BLaER1 (cell line): ENCODE measurements at regions not wholly inside any gene's neighbourhood (a gene's known extent, or its start where the extent isn't known, plus 50 kb on each side); places are given as distances from the start of the nearest gene placed in this dataset.

Source experiments
- H3K27ac ChIP-seq: shearing (Covaris generic); formaldehyde crosslinking; 2 replicates; pipeline ENCODE4 v1.8.1; 2022
- H3K27me3 ChIP-seq: shearing (Covaris generic); formaldehyde crosslinking; 2 replicates; pipeline ENCODE4 v1.8.1; 2022
- H3K36me3 ChIP-seq: shearing (Covaris generic); formaldehyde crosslinking; 2 replicates; pipeline ENCODE4 v1.8.1; 2022
- H3K4me1 ChIP-seq: shearing (Covaris generic); formaldehyde crosslinking; 2 replicates; pipeline ENCODE4 v1.8.1; 2022
- H3K4me2 ChIP-seq: shearing (Covaris generic); formaldehyde crosslinking; 2 replicates; pipeline ENCODE4 v1.8.1; 2022
- H3K4me3 ChIP-seq: shearing (Covaris generic); formaldehyde crosslinking; 2 replicates; pipeline ENCODE4 v1.8.1; 2022
- H3K9ac ChIP-seq: shearing (Covaris generic); formaldehyde crosslinking; 2 replicates; pipeline ENCODE4 v1.8.1; 2022
- H3K9me3 ChIP-seq: shearing (Covaris generic); formaldehyde crosslinking; 2 replicates; pipeline ENCODE4 v1.8.1; 2022
- H4K20me1 ChIP-seq: shearing (Covaris generic); formaldehyde crosslinking; 2 replicates; pipeline ENCODE4 v1.8.1; 2022
- Cebpa-rat ChIP-seq: shearing (Covaris generic); IDR thresholded peaks from 2 replicates; pipeline ENCODE4 v1.8.1; 2022

GRCh38 chr14:93870377-93870776, 56.8 kb upstream of the FAM181A start:
- Histone ChIP-seq H4K20me1 (no peaks in the 10 kb centered on the region), H3K36me3 (no peaks in the 10 kb centered on the region), H3K9me3 (peaks cover 16% of the 10 kb centered on the region), H3K4me3 (no peak overlapping the region), H3K4me2 (peak overlapping the region; percentile 55), H3K27ac (no peak overlapping the region), H3K4me1 (peaks cover 13% of the 10 kb centered on the region), H3K9ac (no peak overlapping the region), H3K27me3 (no peaks in the 10 kb centered on the region)
- TF ChIP-seq Cebpa-rat: no peak

- H3K27ac ChIP-seq: no peak overlapping the region
- H3K9me3 ChIP-seq: peaks cover 12% of the 10 kb centered on the region
- TF ChIP-seq Cebpa-rat: no peak
- no peak overlapping the region for H3K9ac ChIP-seq
- H3K36me3 ChIP-seq: no peaks in the 10 kb centered on the region
- no peaks in the 10 kb centered on the region for H4K20me1 ChIP-seq
- no peak overlapping the region for H3K4me3 ChIP-seq
- no peaks in the 10 kb centered on the region for H3K27me3 ChIP-seq
- H3K4me1 ChIP-seq: peaks cover 13% of the 10 kb centered on the region
- peak overlapping the region; percentile 55; the same call in 1 of the 2 replicates for H3K4me2 ChIP-seq
These were observed 57.7 kb upstream of the FAM181A start for GRCh38 chr14:93869427-93869826.

- no peak overlapping the region for H3K27ac ChIP-seq
- no peak overlapping the region for H3K4me3 ChIP-seq
- H3K9me3 ChIP-seq: peaks cover 4% of the 10 kb centered on the region; the same call in 1 of the 2 replicates
- H3K36me3 ChIP-seq: no peaks in the 10 kb centered on the region
- no peaks in the 10 kb centered on the region for H4K20me1 ChIP-seq
- H3K27me3 ChIP-seq: no peaks in the 10 kb centered on the region
- peaks cover 13% of the 10 kb centered on the region for H3K4me1 ChIP-seq
- no peak for TF ChIP-seq Cebpa-rat
- H3K9ac ChIP-seq: no peak overlapping the region
- no peak overlapping the region for H3K4me2 ChIP-seq
These were observed 59.0 kb upstream of the FAM181A start for GRCh38 chr14:93868165-93868564.

- Histone ChIP-seq H3K9ac (no peak overlapping the region), H4K20me1 (no peaks in the 10 kb centered on the region), H3K36me3 (no peaks in the 10 kb centered on the region), H3K4me1 (peaks cover 6% of the 10 kb centered on the region; the same call in 1 of the 2 replicates), H3K27ac (no peak overlapping the region), H3K27me3 (no peaks in the 10 kb centered on the region), H3K9me3 (peaks cover 4% of the 10 kb centered on the region; the same call in 1 of the 2 replicates), H3K4me2 (no peak overlapping the region), H3K4me3 (no peak overlapping the region)
- no peak for TF ChIP-seq Cebpa-rat
These were observed 64.9 kb upstream of the FAM181A start for GRCh38 chr14:93862265-93862664.

GRCh38 chr14:93861836-93862235, 65.3 kb upstream of the FAM181A start:
- Histone ChIP-seq H3K36me3 (no peaks in the 10 kb centered on the region), H3K27me3 (no peaks in the 10 kb centered on the region), H3K4me3 (no peak overlapping the region), H3K4me2 (no peak overlapping the region), H3K9ac (no peak overlapping the region), H3K27ac (no peak overlapping the region), H4K20me1 (no peaks in the 10 kb centered on the region), H3K4me1 (peaks cover 9% of the 10 kb centered on the region; the same call in 1 of the 2 replicates), H3K9me3 (peaks cover 4% of the 10 kb centered on the region; the same call in 1 of the 2 replicates)
- TF ChIP-seq Cebpa-rat: no peak

- Histone ChIP-seq H4K20me1 (no peaks in the 10 kb centered on the region), H3K27me3 (no peaks in the 10 kb centered on the region), H3K9me3 (peaks cover 4% of the 10 kb centered on the region; the same call in 1 of the 2 replicates), H3K4me3 (no peak overlapping the region), H3K36me3 (no peaks in the 10 kb centered on the region), H3K4me2 (no peak overlapping the region), H3K4me1 (peaks cover 9% of the 10 kb centered on the region; the same call in 1 of the 2 replicates), H3K9ac (no peak overlapping the region), H3K27ac (no peak overlapping the region)
- TF ChIP-seq Cebpa-rat: no peak
These were observed 67.2 kb upstream of the FAM181A start for GRCh38 chr14:93859957-93860356.

GRCh38 chr14:93858896-93859295, 68.2 kb upstream of the FAM181A start:
- H3K9me3 ChIP-seq: peaks cover 3% of the 10 kb centered on the region; the same call in 1 of the 2 replicates
- no peak overlapping the region for H3K9ac ChIP-seq
- H4K20me1 ChIP-seq: no peaks in the 10 kb centered on the region
- H3K4me2 ChIP-seq: no peak overlapping the region
- H3K36me3 ChIP-seq: no peaks in the 10 kb centered on the region
- no peaks in the 10 kb centered on the region for H3K27me3 ChIP-seq
- H3K4me1 ChIP-seq: peaks cover 9% of the 10 kb centered on the region; the same call in 1 of the 2 replicates
- TF ChIP-seq Cebpa-rat: no peak
- H3K4me3 ChIP-seq: no peak overlapping the region
- H3K27ac ChIP-seq: no peak overlapping the region

GRCh38 chr14:93857500-93858283, 69.4 kb upstream of the PRIMA1 start:
- Histone ChIP-seq H3K27ac (no peak overlapping the region), H3K4me2 (peak overlapping the region; percentile 18), H4K20me1 (no peaks in the 10 kb centered on the region), H3K4me3 (no peak overlapping the region), H3K9me3 (no peaks in the 10 kb centered on the region), H3K36me3 (no peaks in the 10 kb centered on the region), H3K9ac (no peak overlapping the region), H3K27me3 (no peaks in the 10 kb centered on the region), H3K4me1 (peaks cover 9% of the 10 kb centered on the region; the same call in 1 of the 2 replicates)
- no peak for TF ChIP-seq Cebpa-rat

GRCh38 chr14:93857081-93857480, 68.8 kb upstream of the PRIMA1 start:
- H3K36me3 ChIP-seq: no peaks in the 10 kb centered on the region
- TF ChIP-seq Cebpa-rat: no peak
- H3K27ac ChIP-seq: no peak overlapping the region
- H3K9ac ChIP-seq: no peak overlapping the region
- peaks cover 9% of the 10 kb centered on the region; the same call in 1 of the 2 replicates for H3K4me1 ChIP-seq
- no peaks in the 10 kb centered on the region for H4K20me1 ChIP-seq
- no peaks in the 10 kb centered on the region for H3K9me3 ChIP-seq
- no peaks in the 10 kb centered on the region for H3K27me3 ChIP-seq
- H3K4me3 ChIP-seq: no peak overlapping the region
- H3K4me2 ChIP-seq: peak overlapping the region; percentile 18

- no peak for TF ChIP-seq Cebpa-rat
- H3K4me3 ChIP-seq: no peak overlapping the region
- peaks cover 9% of the 10 kb centered on the region; the same call in 1 of the 2 replicates for H3K4me1 ChIP-seq
- no peaks in the 10 kb centered on the region for H3K27me3 ChIP-seq
- H3K36me3 ChIP-seq: no peaks in the 10 kb centered on the region
- no peaks in the 10 kb centered on the region for H3K9me3 ChIP-seq
- no peak overlapping the region for H3K4me2 ChIP-seq
- H3K9ac ChIP-seq: no peak overlapping the region
- no peak overlapping the region for H3K27ac ChIP-seq
- no peaks in the 10 kb centered on the region for H4K20me1 ChIP-seq
These were observed 67.5 kb upstream of the PRIMA1 start for GRCh38 chr14:93855737-93856136.
